SK-N-SH (cell line): ENCODE measurements at regions not wholly inside any gene's neighbourhood (a gene's known extent, or its start where the extent isn't known, plus 50 kb on each side); places are given as distances from the start of the nearest gene placed in this dataset.

Experiments used
- CTCF ChIA-PET: fragments of 300-600, 350-600 bp; formaldehyde crosslinking; extraction: SDS; loops from one replicate; lab custom pipeline; 2021; lab: Yijun Ruan, JAX
- POLR2A ChIA-PET: fragments of 350-600 bp; sonication (Branson Sonifier 250); formaldehyde crosslinking; extraction: SDS; loops from one replicate; lab custom pipeline; 2020; ENCODE audit warnings: antibody characterized with exemption, inconsistent platforms; lab: Yijun Ruan, JAX
- DNase-seq: peaks from one replicate; pipeline ENCODE4 v3.0.0; 2012
- H2AFZ ChIP-seq: fragments of 200-600 bp; sonication (generic); 2 replicates; pipeline ENCODE4 v1.8.1; 2016; ENCODE audit warnings: antibody characterized with exemption, mild to moderate bottlenecking, low read depth
- H3F3A ChIP-seq: fragments of 200-600 bp; sonication (generic); replicated peaks from 2 replicates; pipeline ENCODE3; 2016; ENCODE audit warnings: antibody characterized with exemption, mild to moderate bottlenecking; ENCODE audit not compliant: insufficient read depth
- H3K27ac ChIP-seq, 2 experiments: fragments of 200-500 bp in 1 of 2; fragments of 200-600 bp in 1 of 2; sonication (Bioruptor generic) in 1 of 2; sonication (generic), shearing (Covaris generic) in 1 of 2; 2 replicates each; pipeline versions ENCODE4 v1.5.1 to v1.6.1; 2014 to 2016; ENCODE audit warnings: low read depth in 2 of 2, inconsistent platforms in 1 of 2, low read length in 1 of 2, mild to moderate bottlenecking in 1 of 2, mixed read lengths in 1 of 2
- H3K27me3 ChIP-seq: fragments of 200-600 bp; sonication (generic), shearing (Covaris generic); 2 replicates; pipeline ENCODE4 v1.6.1; 2016; ENCODE audit warnings: mixed run types; ENCODE audit not compliant: insufficient read depth
- H3K36me3 ChIP-seq, 2 experiments: fragments of 200-500 bp in 1 of 2; fragments of 200-600 bp in 1 of 2; sonication (Bioruptor generic) in 1 of 2; sonication (generic) in 1 of 2; replicated peaks in 1 of 2; 2 replicates each; pipeline versions ENCODE3 to v1.5.1; 2014 to 2016; ENCODE audit warnings: low read length in 1 of 2, mild to moderate bottlenecking in 1 of 2; ENCODE audit not compliant: insufficient read depth in 2 of 2, control insufficient read depth in 1 of 2
- H3K4me1 ChIP-seq, 2 experiments: fragments of 200-500 bp in 1 of 2; fragments of 200-600 bp in 1 of 2; sonication (Bioruptor generic) in 1 of 2; sonication (generic), shearing (Covaris generic) in 1 of 2; 2 replicates each; pipeline versions ENCODE4 v1.5.1 to v1.6.1; 2014 to 2016; ENCODE audit warnings: low read depth in 1 of 2, low read length in 1 of 2, mixed run types in 1 of 2; ENCODE audit not compliant: insufficient read depth in 2 of 2, control insufficient read depth in 1 of 2
- H3K4me2 ChIP-seq: fragments of 200-600 bp; sonication (generic), shearing (Covaris generic); 2 replicates; pipeline ENCODE4 v1.6.1; 2017; ENCODE audit warnings: mixed run types
- H3K4me3 ChIP-seq, 2 experiments: fragments of 200-500 bp in 1 of 2; fragments of 200-600 bp in 1 of 2; sonication (Bioruptor generic) in 1 of 2; sonication (generic), shearing (Covaris generic) in 1 of 2; 2 replicates each; pipeline versions ENCODE4 v1.5.1 to v1.8.1; 2014 to 2016; ENCODE audit warnings: low read depth in 2 of 2, inconsistent platforms in 1 of 2, low read length in 1 of 2, mild to moderate bottlenecking in 1 of 2, mixed read lengths in 1 of 2, moderate library complexity in 1 of 2
- H3K79me2 ChIP-seq: fragments of 200-600 bp; sonication (generic); 2 replicates; pipeline ENCODE4 v1.8.1; 2017; ENCODE audit warnings: mild to moderate bottlenecking; ENCODE audit not compliant: insufficient read depth
- H3K9ac ChIP-seq: fragments of 200-600 bp; sonication (generic); 2 replicates; pipeline ENCODE4 v1.6.1; 2017; ENCODE audit warnings: mixed run types
- H3K9me2 ChIP-seq: fragments of 200-600 bp; sonication (generic); 2 replicates; pipeline ENCODE4 v1.6.1; 2017; ENCODE audit warnings: mixed run types
- H3K9me3 ChIP-seq: fragments of 200-600 bp; sonication (generic); 2 replicates; pipeline ENCODE4 v1.6.1; 2017; ENCODE audit warnings: mixed run types, mild to moderate bottlenecking, moderate library complexity
- H4K20me1 ChIP-seq: fragments of 200-600 bp; sonication (generic); 2 replicates; pipeline ENCODE4 v1.6.1; 2017; ENCODE audit warnings: mild to moderate bottlenecking, mixed run types; ENCODE audit not compliant: insufficient read depth
- CHD2 ChIP-seq: fragments of 150-350 bp; IDR thresholded peaks from 2 replicates; pipeline ENCODE4 v1.6.1; 2018; ENCODE audit warnings: low read length; ENCODE audit not compliant: partially characterized antibody
- CTCF ChIP-seq: fragments of 200-600 bp; sonication (generic); IDR thresholded peaks from 2 replicates; pipeline ENCODE4 v1.6.1; 2017; ENCODE audit warnings: antibody characterized with exemption, mild to moderate bottlenecking, moderate library complexity
- ELF1 ChIP-seq: IDR thresholded peaks from 2 replicates; pipeline ENCODE4 v1.4.0; 2012
- EP300 ChIP-seq, 2 experiments: IDR thresholded peaks; 2 replicates each; pipeline versions ENCODE4 v1.4.0 to v1.6.1; 2012; ENCODE audit warnings: borderline replicate concordance in 1 of 2, low read depth in 1 of 2, low read length in 1 of 2
- FOSL2 ChIP-seq: IDR thresholded peaks from 2 replicates; pipeline ENCODE4 v1.4.0; 2012; ENCODE audit warnings: low read depth, mild to moderate bottlenecking, moderate library complexity, borderline replicate concordance
- FOXM1 ChIP-seq: IDR thresholded peaks from 2 replicates; pipeline ENCODE4 v1.4.0; 2012; ENCODE audit warnings: low read depth, mild to moderate bottlenecking
- GABPA ChIP-seq: IDR thresholded peaks from 2 replicates; pipeline ENCODE4 v1.4.0; 2012; ENCODE audit warnings: low read depth, mild to moderate bottlenecking
- MAX ChIP-seq: IDR thresholded peaks from 2 replicates; pipeline ENCODE4 v1.4.0; 2012; ENCODE audit warnings: low read depth
- MXI1 ChIP-seq: IDR thresholded peaks from 2 replicates; pipeline ENCODE4 v1.6.1; 2012; ENCODE audit warnings: mild to moderate bottlenecking, low read depth, low read length, improper control_type of control experiment
- NFIC ChIP-seq: IDR thresholded peaks from 2 replicates; pipeline ENCODE4 v1.4.0; 2012; ENCODE audit warnings: borderline replicate concordance
- PBX3 ChIP-seq: IDR thresholded peaks from 2 replicates; pipeline ENCODE4; 2012
- POLR2AphosphoS5 ChIP-seq: IDR thresholded peaks from 2 replicates; pipeline ENCODE4 v1.6.1; 2012; ENCODE audit warnings: low read depth, low read length
- RCOR1 ChIP-seq: fragments of 150-350 bp; IDR thresholded peaks from 2 replicates; pipeline ENCODE4 v1.6.1; 2017; ENCODE audit warnings: antibody characterized with exemption, low read length
- SIN3A ChIP-seq: IDR thresholded peaks from 2 replicates; pipeline ENCODE4 v1.6.1; 2012; ENCODE audit warnings: low read depth, mild to moderate bottlenecking, low read length, moderate library complexity, borderline replicate concordance
- TCF12 ChIP-seq: IDR thresholded peaks from 2 replicates; pipeline ENCODE4 v1.4.0; 2012
- TEAD4 ChIP-seq: IDR thresholded peaks from 2 replicates; pipeline ENCODE4 v1.4.0; 2012; ENCODE audit warnings: mild to moderate bottlenecking, borderline replicate concordance; ENCODE audit not compliant: insufficient read depth
- USF1 ChIP-seq: IDR thresholded peaks from 2 replicates; pipeline ENCODE4 v1.4.0; 2012; ENCODE audit warnings: low read depth, borderline replicate concordance
- USF2 ChIP-seq: fragments of 150-350 bp; IDR thresholded peaks from 2 replicates; pipeline ENCODE4 v1.6.1; 2017; ENCODE audit warnings: antibody characterized with exemption, low read length, low read depth, borderline replicate concordance
- YY1 ChIP-seq: IDR thresholded peaks from 2 replicates; pipeline ENCODE4 v1.4.0; 2012; ENCODE audit warnings: low read depth, mild to moderate bottlenecking
- ZBTB33 ChIP-seq: IDR thresholded peaks from 2 replicates; pipeline ENCODE4 v1.4.0; 2012; ENCODE audit warnings: low read depth, borderline replicate concordance
- WGBS: methylation state at CpG from one replicate; pipeline ENCODE4 v1.1.6; 2017; ENCODE audit warnings: low lambda C conversion rate; 5-methylcytosine and 5-hydroxymethylcytosine counted together

GRCh38 chr20:53815509-53815908, 221.9 kb upstream of the ZNF217 start:
- no peaks in the 10 kb centered on the region for H3K27me3 ChIP-seq
- H3K9me2 ChIP-seq = no peaks in the 10 kb centered on the region
- H4K20me1 ChIP-seq = no peaks in the 10 kb centered on the region
- ChIA-PET CTCF (no interaction called here), POLR2A (no interaction called here)
- no peak overlapping the region for H3K4me2 ChIP-seq
- H3F3A ChIP-seq = peaks cover 8% of the 10 kb centered on the region
- no peak overlapping the region for H3K4me3 ChIP-seq
- H3K27ac ChIP-seq = peak overlapping the region in 1 of 2 experiments; percentile 48; a peak in 3 of 4 replicates
- no peaks in the 10 kb centered on the region for H3K4me1 ChIP-seq
- H3K36me3 ChIP-seq = no peaks in the 10 kb centered on the region
- no peaks in the 10 kb centered on the region for H3K9me3 ChIP-seq
- TF ChIP-seq EP300 (IDR thresholded peaks at IDR 0.05; ENCODE audit: borderline replicate concordance in 1 of 2, low read depth in 1 of 2, low read length in 1 of 2) (0 out of 4 replicates have a peak, but pooled peaks of 1 of the 2 experiments have one; percentile 20), PBX3 (peak; percentile 70), TCF12 (peak; percentile 20; the same call in 1 of the 2 replicates), MXI1 (no peak), GABPA (no peak)
- no peak overlapping the region for H2AFZ ChIP-seq
- no peaks in the 10 kb centered on the region for H3K79me2 ChIP-seq
- H3K9ac ChIP-seq = no peak overlapping the region
- DNase-seq = no peak

- H3K4me3 ChIP-seq = no peak overlapping the region
- H3K27ac ChIP-seq = no peak overlapping the region; a peak in 1 of 4 replicates
- peaks cover 17% of the 10 kb centered on the region for H3F3A ChIP-seq
- no peaks in the 10 kb centered on the region for H3K79me2 ChIP-seq
- no peak overlapping the region for H3K4me2 ChIP-seq
- H3K9me3 ChIP-seq = no peaks in the 10 kb centered on the region
- 92% methylated on average over 2 of the region's 2 CpGs for WGBS
- no peaks in the 10 kb centered on the region for H3K27me3 ChIP-seq
- no peak overlapping the region for H3K9ac ChIP-seq
- H3K36me3 ChIP-seq = no peaks in the 10 kb centered on the region
- H3K4me1 ChIP-seq = no peaks in the 10 kb centered on the region
- H2AFZ ChIP-seq = no peak overlapping the region
- no peaks in the 10 kb centered on the region for H3K9me2 ChIP-seq
- TF ChIP-seq GABPA (no peak), MAX (no peak), POLR2AphosphoS5 (no peak), PBX3 (no peak), CTCF (no peak), ELF1 (no peak), FOSL2 (no peak), USF1 (no peak), SIN3A (no peak), USF2 (no peak), NFIC (no peak), RCOR1 (no peak), TEAD4 (no peak), FOXM1 (no peak), CHD2 (no peak), YY1 (no peak), ZBTB33 (no peak)
- DNase-seq = no peak
- no peaks in the 10 kb centered on the region for H4K20me1 ChIP-seq
- POLR2A ChIA-PET = no interaction called here
- CTCF ChIA-PET = no interaction called here
These were observed 220.4 kb upstream of the ZNF217 start for GRCh38 chr20:53814060-53814459.
